Vagina (tissue), 2 donors: ENCODE measurements at regions not wholly inside any gene's neighbourhood (a gene's known extent, or its start where the extent isn't known, plus 50 kb on each side); places are given as distances from the start of the nearest gene placed in this dataset.

Experiments
- DNase-seq, 2 donors: peaks; one replicate each; pipeline ENCODE4 v3.0.0-alpha.2; 2017; ENCODE audit errors: extremely low spot score in 2 of 2
- H3K27ac ChIP-seq: fragments of 200-600 bp; sonication (generic); one replicate; pipeline ENCODE4 v1.5.1; 2019
- H3K27me3 ChIP-seq: fragments of 200-600 bp; sonication (generic); one replicate; pipeline ENCODE4 v1.5.1; 2019
- H3K36me3 ChIP-seq, 2 donors: fragments of 200-600 bp; sonication (generic); one replicate each; pipeline ENCODE4 v1.5.1; 2017 to 2019
- H3K4me1 ChIP-seq: fragments of 200-600 bp; sonication (generic); one replicate; pipeline ENCODE4 v1.5.1; 2019
- H3K4me3 ChIP-seq, 2 donors: fragments of 200-600 bp; sonication (generic); 1 replicate in 1 of 2; 2 replicates in 1 of 2; pipeline ENCODE4 v1.5.1; 2016 to 2019
- H3K9me3 ChIP-seq: fragments of 200-600 bp; sonication (generic); one replicate; pipeline ENCODE4 v1.5.1; 2019
- CTCF ChIP-seq, 3 experiments: fragments of 450-650 bp in 2 of 3; fragments of 200-600 bp in 1 of 3; sonication (generic) in 1 of 3; IDR thresholded peaks; one replicate each; pipeline ENCODE4 v1.5.1; 2017 to 2019; ENCODE audit warnings: antibody characterized with exemption in 3 of 3, mild to moderate bottlenecking in 2 of 3, moderate library complexity in 2 of 3
- POLR2A ChIP-seq, 2 donors: fragments of 450-650 bp; IDR thresholded peaks; one replicate each; pipeline ENCODE4 v1.6.1; 2017; ENCODE audit warnings: antibody characterized with exemption in 2 of 2, mild to moderate bottlenecking in 2 of 2, moderate library complexity in 2 of 2
- POLR2AphosphoS5 ChIP-seq, 2 donors: sonication (generic); formaldehyde crosslinking; IDR thresholded peaks; one replicate each; pipeline ENCODE4 v1.9.0; 2017; ENCODE audit warnings: antibody characterized with exemption in 2 of 2, mild to moderate bottlenecking in 2 of 2, low read depth in 1 of 2; ENCODE audit not compliant: insufficient read depth in 1 of 2
- intact Hi-C: fragments of 100-400 bp; cut with DNase I; formaldehyde crosslinking; loops from one replicate; pipeline ENCODE4 v1.15.1; 2023

GRCh38 chr4:138412847-138413246 lies 170.7 kb upstream of the SLC7A11 start:
- Histone ChIP-seq H3K27me3 (no peaks in the 10 kb centered on the region), H3K9me3 (no peaks in the 10 kb centered on the region), H3K4me3 (no peak overlapping the region), H3K4me1 (no peaks in the 10 kb centered on the region), H3K27ac (no peak overlapping the region), H3K36me3 (no peaks in the 10 kb centered on the region)
- intact Hi-C loops: no loop called here
- TF ChIP-seq POLR2AphosphoS5 (IDR thresholded peaks at IDR 0.05; ENCODE audit: insufficient read depth in 1 of 2, low read depth in 1 of 2): no peak
- TF ChIP-seq CTCF (IDR thresholded peaks at IDR 0.05): no peak
- no peak for TF ChIP-seq POLR2A (IDR thresholded peaks at IDR 0.05)
- no peak for DNase-seq

- no peak for DNase-seq
- Histone ChIP-seq H3K4me3 (no peak overlapping the region), H3K27me3 (no peaks in the 10 kb centered on the region), H3K36me3 (no peaks in the 10 kb centered on the region), H3K4me1 (peaks cover 16% of the 10 kb centered on the region), H3K27ac (no peak overlapping the region), H3K9me3 (no peaks in the 10 kb centered on the region)
- TF ChIP-seq POLR2A (IDR thresholded peaks at IDR 0.05) (no peak), POLR2AphosphoS5 (IDR thresholded peaks at IDR 0.05; ENCODE audit: insufficient read depth in 1 of 2, low read depth in 1 of 2) (no peak), CTCF (IDR thresholded peaks at IDR 0.05) (no peak)
- intact Hi-C loops: no loop called here
Measured at GRCh38 chr4:138410266-138410665, 168.1 kb upstream of the SLC7A11 start.

GRCh38 chr4:138409670-138410069 lies 167.5 kb upstream of the SLC7A11 start:
- intact Hi-C loops: no loop called here
- no peak for DNase-seq
- H3K27me3 ChIP-seq: no peaks in the 10 kb centered on the region
- peaks cover 16% of the 10 kb centered on the region for H3K4me1 ChIP-seq
- no peak overlapping the region for H3K27ac ChIP-seq
- TF ChIP-seq POLR2A (IDR thresholded peaks at IDR 0.05) (no peak), POLR2AphosphoS5 (IDR thresholded peaks at IDR 0.05; ENCODE audit: insufficient read depth in 1 of 2, low read depth in 1 of 2) (no peak), CTCF (IDR thresholded peaks at IDR 0.05) (no peak)
- no peak overlapping the region for H3K4me3 ChIP-seq
- no peaks in the 10 kb centered on the region for H3K36me3 ChIP-seq
- no peaks in the 10 kb centered on the region for H3K9me3 ChIP-seq

- intact Hi-C loops: no loop called here
- peaks cover 16% of the 10 kb centered on the region for H3K4me1 ChIP-seq
- DNase-seq: no peak
- no peaks in the 10 kb centered on the region for H3K36me3 ChIP-seq
- TF ChIP-seq POLR2AphosphoS5 (IDR thresholded peaks at IDR 0.05; ENCODE audit: insufficient read depth in 1 of 2, low read depth in 1 of 2): no peak
- TF ChIP-seq POLR2A (IDR thresholded peaks at IDR 0.05): no peak
- no peak for TF ChIP-seq CTCF (IDR thresholded peaks at IDR 0.05)
- no peak overlapping the region for H3K4me3 ChIP-seq
- H3K9me3 ChIP-seq: no peaks in the 10 kb centered on the region
- no peak overlapping the region for H3K27ac ChIP-seq
- no peaks in the 10 kb centered on the region for H3K27me3 ChIP-seq
Measured at GRCh38 chr4:138408758-138409157, 166.6 kb upstream of the SLC7A11 start.

- TF ChIP-seq POLR2AphosphoS5 (IDR thresholded peaks at IDR 0.05; ENCODE audit: insufficient read depth in 1 of 2, low read depth in 1 of 2) (no peak), POLR2A (IDR thresholded peaks at IDR 0.05) (no peak), CTCF (IDR thresholded peaks at IDR 0.05) (no peak)
Measured at GRCh38 chr4:138407329-138407728, 165.2 kb upstream of the SLC7A11 start.

More at GRCh38 chr4:138407329-138407728, 165.2 kb upstream of the SLC7A11 start:
- H3K27ac ChIP-seq: no peak overlapping the region
- H3K4me3 ChIP-seq: no peak overlapping the region
- no peaks in the 10 kb centered on the region for H3K9me3 ChIP-seq
- H3K4me1 ChIP-seq: peaks cover 16% of the 10 kb centered on the region
- no peaks in the 10 kb centered on the region for H3K36me3 ChIP-seq
- intact Hi-C loops: no loop called here
- H3K27me3 ChIP-seq: no peaks in the 10 kb centered on the region
- no peak for DNase-seq
